ENCODE measurements at regions not wholly inside any gene's neighbourhood (a gene's known extent, or its start where the extent isn't known, plus 50 kb on each side); places are given as distances from the start of the nearest gene placed in this dataset.

- TF ChIP-seq CTCF (IDR thresholded peaks at IDR 0.05) (no peak), EP300 (IDR thresholded peaks at IDR 0.05) (no peak)
Measured at GRCh38 chr14:40727107-40727506, 879.6 kb upstream of the LRFN5 start.
